Psoas muscle (tissue), 7 donors: ENCODE measurements at regions not wholly inside any gene's neighbourhood (a gene's known extent, or its start where the extent isn't known, plus 50 kb on each side); places are given as distances from the start of the nearest gene placed in this dataset.
"Not testable (repeated sequence)": the region's sequence is repeated elsewhere in the genome, so short reads cannot be mapped to it uniquely, and the experiment has no call there.

Experiments
- ATAC-seq, 4 donors: fragments of 200-7000 bp; cut with Tn5 transposase; one replicate each; pipeline ENCODE4 v1.9.1; 2020; ENCODE audit warnings: moderate library complexity in 3 of 4, mild to moderate bottlenecking in 2 of 4
- DNase-seq, 2 donors: peaks; one replicate each; pipeline ENCODE4 v3.0.0-alpha.2; 2020
- H3K27ac ChIP-seq: fragments of 200-600 bp; one replicate; pipeline ENCODE4 v1.8.0; 2022
- H3K27me3 ChIP-seq, 3 donors: fragments of 200-600 bp in 1 of 3; one replicate each; pipeline versions ENCODE4 v1.6.1 to v1.8.0; 2013 to 2022; ENCODE audit warnings: low read length in 2 of 3, mild to moderate bottlenecking in 2 of 3, moderate library complexity in 1 of 3; ENCODE audit not compliant: insufficient read depth in 3 of 3
- H3K36me3 ChIP-seq, 2 donors: fragments of 200-600 bp in 1 of 2; one replicate each; pipeline versions ENCODE4 v1.6.1 to v1.8.0; 2013 to 2022; ENCODE audit warnings: low read depth in 1 of 2, mild to moderate bottlenecking in 1 of 2, moderate library complexity in 1 of 2; ENCODE audit not compliant: insufficient read depth in 1 of 2
- H3K4me1 ChIP-seq: fragments of 200-600 bp; one replicate; pipeline ENCODE4 v1.8.0; 2022
- H3K4me3 ChIP-seq: fragments of 200-600 bp; one replicate; pipeline ENCODE4 v1.8.0; 2022; ENCODE audit warnings: mild to moderate bottlenecking
- H3K9me3 ChIP-seq: fragments of 200-600 bp; one replicate; pipeline ENCODE4 v1.8.0; 2022
- WGBS, 3 donors: extraction: QIAGEN DNeasy Blood & Tissue Kit; methylation state at CpG; one replicate each; pipeline versions ENCODE4 v1.1.6 to v1.1.7; 2013; 5-methylcytosine and 5-hydroxymethylcytosine counted together
- intact Hi-C, 2 donors: fragments of 100-400 bp; cut with DNase I; formaldehyde crosslinking; loops; one replicate each; pipeline versions ENCODE4 v1.11.0 to v1.14.2; 2022
- TF ChIP-seq, protein P1 (sequence below): fragments of 200-600 bp; IDR thresholded peaks from one replicate; pipeline ENCODE4 v1.8.0; 2022; ENCODE audit warnings: antibody characterized with exemption
- donor health status: healthy with polysubstance abuse.
- donor health status: DM: no; HTN: no; CAD: no; lungs with moderate emphysema.
- donor health status: Bipolar disorder and iron deficiency.
- donor health status: healthy.
- donor health status: DM: yes; HTN: yes; CAD: no.
- donor health status: DM: no; HTN: no; CAD: no.
- donor health status: DM: yes; HTN: yes; CAD: no.

DNA sequence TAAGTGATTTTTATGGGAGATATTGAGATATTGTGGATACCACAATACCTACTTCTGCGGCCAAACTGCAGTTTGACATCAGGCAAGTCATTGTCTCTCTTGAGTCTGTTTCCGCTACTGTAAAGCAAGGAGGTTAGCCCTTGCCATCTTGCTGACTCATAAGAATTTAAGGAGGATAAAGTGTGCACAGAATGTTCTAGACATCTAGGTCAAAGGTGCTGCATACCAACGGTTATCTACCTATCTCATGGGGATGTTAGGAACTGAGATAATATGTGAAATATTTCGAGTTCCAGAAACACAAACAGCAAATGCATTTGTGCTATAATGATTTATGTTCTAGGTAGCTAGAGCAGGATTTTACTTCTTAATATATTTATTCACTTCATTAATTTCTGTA, 211.5 kb upstream of the NR3C2 start:
- H3K9me3 ChIP-seq: no peaks in the 10 kb centered on the region
- ATAC-seq (no peak), DNase-seq (no peak)
- no peak overlapping the region for H3K4me3 ChIP-seq
- H3K27me3 ChIP-seq: no peaks in the 10 kb centered on the region
- TF ChIP-seq, protein P1, sequence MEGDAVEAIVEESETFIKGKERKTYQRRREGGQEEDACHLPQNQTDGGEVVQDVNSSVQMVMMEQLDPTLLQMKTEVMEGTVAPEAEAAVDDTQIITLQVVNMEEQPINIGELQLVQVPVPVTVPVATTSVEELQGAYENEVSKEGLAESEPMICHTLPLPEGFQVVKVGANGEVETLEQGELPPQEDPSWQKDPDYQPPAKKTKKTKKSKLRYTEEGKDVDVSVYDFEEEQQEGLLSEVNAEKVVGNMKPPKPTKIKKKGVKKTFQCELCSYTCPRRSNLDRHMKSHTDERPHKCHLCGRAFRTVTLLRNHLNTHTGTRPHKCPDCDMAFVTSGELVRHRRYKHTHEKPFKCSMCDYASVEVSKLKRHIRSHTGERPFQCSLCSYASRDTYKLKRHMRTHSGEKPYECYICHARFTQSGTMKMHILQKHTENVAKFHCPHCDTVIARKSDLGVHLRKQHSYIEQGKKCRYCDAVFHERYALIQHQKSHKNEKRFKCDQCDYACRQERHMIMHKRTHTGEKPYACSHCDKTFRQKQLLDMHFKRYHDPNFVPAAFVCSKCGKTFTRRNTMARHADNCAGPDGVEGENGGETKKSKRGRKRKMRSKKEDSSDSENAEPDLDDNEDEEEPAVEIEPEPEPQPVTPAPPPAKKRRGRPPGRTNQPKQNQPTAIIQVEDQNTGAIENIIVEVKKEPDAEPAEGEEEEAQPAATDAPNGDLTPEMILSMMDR: no peak
- 79 to 81% (median 80%) methylated on average over 4 of the region's 4 CpGs for WGBS, 3 donors
- H3K36me3 ChIP-seq: no peaks in the 10 kb centered on the region
- H3K4me1 ChIP-seq: no peaks in the 10 kb centered on the region
- intact Hi-C loops: no loop called here
- H3K27ac ChIP-seq: no peak overlapping the region

DNA sequence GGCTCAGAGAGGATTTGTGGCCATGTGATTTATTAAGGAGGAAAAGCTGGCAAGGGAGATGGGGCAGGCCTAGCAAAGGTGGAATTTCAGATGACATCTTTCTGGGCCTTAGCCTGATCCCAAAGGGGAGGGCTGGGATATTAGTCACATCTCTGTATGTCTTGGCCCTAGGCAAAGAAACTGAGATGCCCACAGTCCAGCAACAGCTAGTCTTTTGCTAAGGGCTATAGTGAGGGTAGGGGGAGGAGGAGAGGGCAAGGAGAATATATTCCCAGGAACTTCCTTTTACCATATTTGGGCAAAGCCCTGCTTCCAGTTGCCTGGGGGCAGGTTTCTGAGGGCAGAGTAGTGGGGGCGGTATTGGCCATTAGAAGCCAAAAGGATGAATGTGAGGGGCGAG, 209.8 kb upstream of the NR3C2 start:
- Histone ChIP-seq H3K4me3 (no peak overlapping the region), H3K9me3 (no peaks in the 10 kb centered on the region), H3K27me3 (no peaks in the 10 kb centered on the region), H3K27ac (no peak overlapping the region), H3K36me3 (no peaks in the 10 kb centered on the region), H3K4me1 (no peaks in the 10 kb centered on the region)
- 85 to 88% (median 85%) methylated on average over 2 of the region's 2 CpGs for WGBS, 3 donors
- TF ChIP-seq, protein P1: no peak
- intact Hi-C loops: no loop called here
- DNase-seq: no peak
- ATAC-seq: peak in 1 of 4 donors; percentile 64

DNA sequence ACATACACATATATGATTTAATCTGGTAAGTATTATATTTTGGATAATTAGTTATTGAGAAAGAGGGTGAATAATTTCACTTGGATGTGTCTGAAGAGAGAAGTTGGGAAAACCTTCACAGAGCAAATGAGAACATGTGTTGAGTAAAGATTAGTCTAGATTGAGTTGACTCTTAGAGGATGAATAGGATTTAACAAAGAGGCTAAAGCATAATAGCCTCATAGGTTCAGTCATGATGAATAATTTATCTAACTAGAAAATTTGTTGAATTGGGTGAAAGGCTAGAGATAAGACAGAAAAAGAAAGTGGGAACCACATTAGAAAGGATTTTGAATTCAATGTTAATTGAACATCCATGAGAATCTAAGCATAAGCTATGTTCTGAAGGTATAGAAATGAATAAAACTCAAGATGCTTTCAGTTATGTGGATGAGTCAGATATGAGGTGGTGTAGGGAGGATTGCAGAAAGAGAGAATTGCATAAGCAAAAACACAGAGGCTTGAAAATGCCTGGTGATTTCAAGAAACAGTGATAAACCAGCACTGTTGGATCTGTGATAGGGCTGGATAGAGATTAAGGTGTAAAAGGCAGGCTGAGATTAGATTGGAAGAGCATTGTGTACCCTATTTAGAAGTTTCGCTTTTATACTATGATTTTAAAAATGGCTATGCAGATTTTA, 207.6 kb upstream of the NR3C2 start:
- ATAC-seq: no peak
- 98 to 100% (median 100%) methylated on average over 1 of the region's 1 CpG for WGBS, 3 donors

DNA sequence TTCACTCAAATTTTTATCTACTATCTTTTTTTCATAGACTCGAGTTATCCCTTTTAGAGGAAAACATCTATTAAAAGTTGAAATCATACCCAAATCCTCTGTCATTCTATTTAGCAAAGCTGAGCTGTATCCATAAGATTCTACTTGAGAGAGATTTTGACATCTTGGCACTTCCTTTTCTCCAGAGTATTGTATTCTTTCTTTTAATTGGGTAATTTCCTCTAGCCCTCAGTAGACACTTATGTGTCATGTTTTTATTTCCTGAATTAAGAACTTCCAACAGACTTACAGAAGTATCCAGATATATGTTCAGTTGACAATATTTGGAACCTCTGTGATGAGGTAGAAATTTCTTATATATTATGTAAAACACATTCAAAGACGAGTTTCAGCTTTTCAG, 201.6 kb upstream of the NR3C2 start:
- WGBS, 3 donors: 79 to 93% (median 87%) methylated on average over 2 of the region's 2 CpGs
- H3K4me3 ChIP-seq: no peak overlapping the region
- H3K27me3 ChIP-seq: no peaks in the 10 kb centered on the region
- no peak overlapping the region for H3K27ac ChIP-seq
- TF ChIP-seq, protein P1: no peak
- H3K36me3 ChIP-seq: no peaks in the 10 kb centered on the region
- DNase-seq (no peak), ATAC-seq (no peak)
- no peaks in the 10 kb centered on the region for H3K4me1 ChIP-seq
- intact Hi-C loops: no loop called here
- H3K9me3 ChIP-seq: no peaks in the 10 kb centered on the region

More for the DNA sequence above, 207.6 kb upstream of the NR3C2 start:
- intact Hi-C loops: no loop called here
- Histone ChIP-seq H3K27ac (no peak overlapping the region), H3K36me3 (no peaks in the 10 kb centered on the region), H3K4me3 (no peak overlapping the region), H3K9me3 (no peaks in the 10 kb centered on the region), H3K27me3 (no peaks in the 10 kb centered on the region), H3K4me1 (no peaks in the 10 kb centered on the region)
- no peak for DNase-seq
- TF ChIP-seq, protein P1: no peak

DNA sequence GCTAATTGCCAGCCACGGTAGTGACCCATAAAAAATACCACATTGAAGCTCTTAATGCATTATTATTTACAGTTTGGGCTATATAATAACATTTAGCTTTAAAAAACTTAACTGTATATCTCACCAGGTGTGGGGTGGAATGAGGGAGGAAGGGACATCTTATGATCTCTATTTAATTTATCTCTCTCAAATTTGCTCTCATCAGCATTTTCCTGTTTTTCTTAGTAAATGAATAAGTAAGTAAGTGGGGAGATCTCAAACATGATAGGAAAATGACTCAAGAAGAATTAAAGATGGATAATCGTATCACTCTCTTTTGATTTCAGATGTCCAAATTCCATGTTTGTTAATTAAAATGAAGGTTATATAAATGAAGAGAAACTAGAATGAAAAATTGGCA, 200.7 kb upstream of the NR3C2 start:
- TF ChIP-seq, protein P1: no peak
- ATAC-seq (no peak), DNase-seq (no peak)
- intact Hi-C loops: no loop called here
- Histone ChIP-seq H3K36me3 (no peaks in the 10 kb centered on the region), H3K27me3 (no peaks in the 10 kb centered on the region), H3K4me1 (no peaks in the 10 kb centered on the region), H3K27ac (no peak overlapping the region), H3K9me3 (peaks cover 8% of the 10 kb centered on the region), H3K4me3 (no peak overlapping the region)
- 73 to 86% (median 78%) methylated on average over 2 of the region's 2 CpGs for WGBS, 3 donors

DNA sequence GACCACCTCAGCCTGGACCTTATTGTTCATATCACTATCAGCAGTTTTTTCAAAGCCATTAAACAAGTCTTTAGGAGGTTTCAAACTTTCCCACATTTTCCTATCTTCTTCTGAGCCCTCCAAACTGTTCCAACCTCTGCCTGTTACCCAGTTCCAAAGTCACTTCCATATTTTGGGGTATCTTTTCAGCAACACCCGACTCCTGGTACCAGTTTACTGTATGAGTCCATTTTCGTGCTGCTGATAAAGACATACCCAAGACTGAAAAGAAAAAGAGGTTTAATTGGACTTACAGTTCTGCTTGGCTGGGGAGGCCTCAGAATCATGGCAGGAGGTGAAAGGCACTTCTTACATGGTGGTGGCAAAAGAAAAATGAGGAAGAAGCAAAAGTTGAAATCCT, 195.9 kb upstream of the NR3C2 start:
- intact Hi-C loops, H3K27me3 ChIP-seq, H3K36me3 ChIP-seq, H3K4me1 ChIP-seq, H3K27ac ChIP-seq, H3K4me3 ChIP-seq, ATAC-seq, DNase-seq: not testable (repeated sequence)
- WGBS, 3 donors: 79 to 85% (median 81%) methylated on average over 2 of the region's 2 CpGs
- peaks cover 16% of the 10 kb centered on the region for H3K9me3 ChIP-seq

DNA sequence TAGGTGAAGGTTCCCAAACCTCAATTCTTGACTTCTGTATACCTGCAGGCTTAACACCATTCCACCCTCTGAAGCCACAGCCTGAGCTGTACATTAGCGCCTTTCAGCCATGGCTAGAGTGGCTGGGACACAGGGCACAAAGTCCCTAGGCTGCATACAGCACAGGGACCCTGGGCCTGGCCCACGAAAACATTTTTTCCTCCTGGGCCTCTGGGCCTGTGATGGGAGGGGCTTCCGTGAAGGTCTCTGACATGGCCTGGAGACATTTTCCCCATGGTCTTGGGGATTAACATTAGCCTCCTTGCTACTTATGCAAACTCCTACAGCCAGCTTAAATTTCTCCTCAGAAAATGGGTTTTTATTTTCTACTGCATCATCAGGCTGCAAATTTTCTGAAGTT, 195.2 kb upstream of the NR3C2 start:
- H3K36me3 ChIP-seq, H3K27me3 ChIP-seq, ATAC-seq, H3K4me3 ChIP-seq, H3K27ac ChIP-seq, intact Hi-C loops, DNase-seq, H3K4me1 ChIP-seq: not testable (repeated sequence)
- 92 to 96% (median 94%) methylated on average over 3 of the region's 3 CpGs for WGBS, 3 donors
- peaks cover 16% of the 10 kb centered on the region for H3K9me3 ChIP-seq
